ENCODE measurements at regions not wholly inside any gene's neighbourhood (a gene's known extent, or its start where the extent isn't known, plus 50 kb on each side); places are given as distances from the start of the nearest gene placed in this dataset.
"Not testable (repeated sequence)": the region's sequence is repeated elsewhere in the genome, so short reads cannot be mapped to it uniquely, and the experiment has no call there.

DNA sequence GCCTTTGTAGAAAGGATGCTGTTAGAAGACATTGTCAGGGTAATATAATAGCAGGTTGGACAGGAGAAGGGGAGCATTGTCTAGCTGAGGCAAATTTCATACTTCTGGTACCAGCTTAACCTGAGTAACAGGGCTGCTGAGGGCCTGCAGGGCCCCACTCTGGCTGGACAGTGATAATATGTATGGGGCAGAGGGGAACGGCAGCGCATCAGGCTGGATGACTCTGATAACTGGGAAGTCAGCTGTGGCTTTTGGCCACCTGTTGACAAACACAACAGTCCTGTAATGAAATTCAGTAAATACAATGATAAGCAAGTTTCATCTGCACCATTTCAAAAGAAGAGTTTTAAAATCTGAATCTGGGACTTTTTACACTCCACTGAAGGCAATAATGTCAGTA lies 259.9 kb upstream of the CNR1 start:
- 0 out of 5 replicates have a peak, but pooled peaks cover 0 to 4% of the 10 kb centered on the region in 2 experiments for H3K27me3 ChIP-seq (ENCODE audit: control insufficient read depth in 1 of 2, insufficient read depth in 2 of 2, low read length in 2 of 2)
- DNase-seq (ENCODE audit: low spot score) (no peak), ATAC-seq (no peak), FAIRE-seq (no peak)
- H2AFZ ChIP-seq (ENCODE audit: low read length), result no peak overlapping the region
- H4K20me1 ChIP-seq (ENCODE audit: insufficient read depth, low read length), result no peaks in the 10 kb centered on the region
- no peaks in the 10 kb centered on the region for H3K9me3 ChIP-seq (ENCODE audit: low read length)
- BruUV-seq (replicated peaks), result no TSS peak
- no peak overlapping the region for H3K27ac ChIP-seq (ENCODE audit: extremely low read length, insufficient read depth, low read length)
- H3K4me1 ChIP-seq (ENCODE audit: insufficient read depth, low read length), result no peaks in the 10 kb centered on the region
- WGBS (ENCODE audit: low lambda C conversion rate), result 76% methylated on average over 2 of the region's 2 CpGs
- H3K4me3 ChIP-seq (replicated peaks in 1 of 3; ENCODE audit: insufficient read depth in 1 of 3, low read depth in 2 of 3, low read length in 3 of 3), result no peak overlapping the region
- POLR2A ChIA-PET, result no interaction called here
- TF ChIP-seq ZNF883 (CRISPR knock-in tag; IDR thresholded peaks at IDR 0.05; ENCODE audit: not compliant biosample characterization), result no peak
- TF ChIP-seq ELF3 (CRISPR knock-in tag; IDR thresholded peaks at IDR 0.05), result no peak
- no peaks in the 10 kb centered on the region for H3K79me2 ChIP-seq (ENCODE audit: insufficient read depth, low read length)
- no peak overlapping the region for H3K9ac ChIP-seq (ENCODE audit: insufficient read depth, low read depth, low read length)
- in situ Hi-C loops (cut with HindIII; ENCODE audit: extremely low pct_ligation_motif_present, low pct_unique_long_range_greater_than_20kb), result no loop called here
- H3K4me2 ChIP-seq (ENCODE audit: low read depth, low read length), result no peak overlapping the region
- CTCF ChIA-PET (ENCODE audit: low intra/inter-chr PET ratio, low total read pairs), result no interaction called here
- no peaks in the 10 kb centered on the region for H3K36me3 ChIP-seq (replicated peaks in 1 of 2; ENCODE audit: control insufficient read depth in 1 of 2, insufficient read depth in 2 of 2, low read length in 2 of 2)
- intact Hi-C loops (cut with micrococcal nuclease; ENCODE audit: unreplicated experiment), result no loop called here

DNA sequence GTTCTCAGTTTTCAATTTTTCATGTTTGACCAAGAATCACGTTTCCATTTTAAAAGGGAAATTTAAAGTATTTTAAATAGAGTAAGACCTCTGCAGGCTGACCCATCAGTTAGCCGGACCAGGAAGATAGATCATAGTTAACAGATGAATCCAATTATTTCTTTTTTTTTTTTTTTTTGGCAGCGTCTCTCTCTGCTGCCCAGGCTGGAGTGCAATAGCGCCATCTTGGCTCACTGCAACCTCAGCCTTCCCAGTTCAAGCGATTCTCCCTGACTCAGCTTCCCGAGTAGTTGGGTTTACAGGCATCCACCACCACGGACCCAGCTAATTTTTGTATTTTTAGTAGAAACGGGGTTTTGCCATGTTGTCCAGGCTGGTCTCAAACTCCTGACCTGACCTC lies 256.7 kb upstream of the CNR1 start:
- Histone ChIP-seq H2AFZ (ENCODE audit: low read length) (no peak overlapping the region), H3K79me2 (ENCODE audit: insufficient read depth, low read length) (no peaks in the 10 kb centered on the region), H3K36me3 (replicated peaks in 1 of 2; ENCODE audit: control insufficient read depth in 1 of 2, insufficient read depth in 2 of 2, low read length in 2 of 2) (no peaks in the 10 kb centered on the region), H3K27me3 (ENCODE audit: control insufficient read depth in 1 of 2, insufficient read depth in 2 of 2, low read length in 2 of 2) (0 out of 5 replicates have a peak, but pooled peaks cover 0 to 9% of the 10 kb centered on the region in 2 experiments), H3K9ac (ENCODE audit: insufficient read depth, low read depth, low read length) (no peak overlapping the region), H3K9me3 (ENCODE audit: low read length) (no peaks in the 10 kb centered on the region), H4K20me1 (ENCODE audit: insufficient read depth, low read length) (no peaks in the 10 kb centered on the region), H3K4me2 (ENCODE audit: low read depth, low read length) (no peak overlapping the region), H3K4me3 (replicated peaks in 1 of 3; ENCODE audit: insufficient read depth in 1 of 3, low read depth in 2 of 3, low read length in 3 of 3) (no peak overlapping the region), H3K27ac (ENCODE audit: extremely low read length, insufficient read depth, low read length) (no peak overlapping the region), H3K4me1 (ENCODE audit: insufficient read depth, low read length) (no peaks in the 10 kb centered on the region)
- in situ Hi-C loops (cut with HindIII; ENCODE audit: extremely low pct_ligation_motif_present, low pct_unique_long_range_greater_than_20kb) (no loop called here), intact Hi-C loops (cut with micrococcal nuclease; ENCODE audit: unreplicated experiment) (no loop called here)
- WGBS (ENCODE audit: low lambda C conversion rate), result 17% methylated on average over 8 of the region's 8 CpGs
- BruUV-seq (replicated peaks), result no TSS peak
- TF ChIP-seq STAG1 (CRISPR knock-in tag; IDR thresholded peaks at IDR 0.05), result 0 out of 2 replicates have a peak, but pooled peaks have one; percentile 9
- no peak for TF ChIP-seq MED1 (CRISPR knock-in tag; IDR thresholded peaks at IDR 0.05)
- ChIA-PET CTCF (ENCODE audit: low intra/inter-chr PET ratio, low total read pairs) (no interaction called here), POLR2A (no interaction called here)
- no peak for FAIRE-seq
- DNase-seq (ENCODE audit: low spot score), result no peak
- no peak for ATAC-seq

DNA sequence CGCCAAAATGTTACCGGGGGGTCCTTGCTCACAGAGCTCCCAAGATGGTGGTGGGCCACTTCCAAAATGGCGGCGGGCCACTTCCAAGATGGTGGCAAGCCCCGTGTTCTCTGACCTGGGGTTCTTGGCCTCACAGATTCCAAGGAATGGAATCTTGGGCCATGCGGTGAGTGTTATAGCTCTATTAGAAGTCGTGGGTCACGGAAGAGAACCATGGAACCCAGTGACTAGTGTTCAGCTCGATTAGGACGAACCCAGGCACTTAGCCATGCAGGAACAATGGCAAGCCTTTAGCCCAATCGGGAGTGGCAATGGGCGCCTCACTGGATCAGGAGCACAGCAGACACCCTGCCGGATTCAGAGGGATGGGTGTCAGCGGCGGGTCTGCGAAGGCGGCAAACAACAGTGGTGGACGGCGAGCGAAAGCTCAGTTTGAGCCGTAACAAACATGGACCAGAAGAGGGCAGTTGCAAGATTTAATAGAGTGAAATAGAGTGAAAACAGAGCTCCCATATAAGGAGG lies 254.9 kb upstream of the CNR1 start:
- H2AFZ ChIP-seq (ENCODE audit: low read length); H3K36me3 ChIP-seq (replicated peaks in 1 of 2; ENCODE audit: control insufficient read depth in 1 of 2, insufficient read depth in 2 of 2, low read length in 2 of 2); ATAC-seq; in situ Hi-C loops (cut with HindIII; ENCODE audit: extremely low pct_ligation_motif_present, low pct_unique_long_range_greater_than_20kb); H3K9ac ChIP-seq (ENCODE audit: insufficient read depth, low read depth, low read length); intact Hi-C loops (cut with micrococcal nuclease; ENCODE audit: unreplicated experiment); FAIRE-seq; CTCF ChIA-PET (ENCODE audit: low intra/inter-chr PET ratio, low total read pairs); H3K4me2 ChIP-seq (ENCODE audit: low read depth, low read length); H3K4me1 ChIP-seq (ENCODE audit: insufficient read depth, low read length); H4K20me1 ChIP-seq (ENCODE audit: insufficient read depth, low read length); H3K27me3 ChIP-seq (ENCODE audit: control insufficient read depth in 1 of 2, insufficient read depth in 2 of 2, low read length in 2 of 2); POLR2A ChIA-PET; H3K9me3 ChIP-seq (ENCODE audit: low read length); H3K27ac ChIP-seq (ENCODE audit: extremely low read length, insufficient read depth, low read length); BruUV-seq (replicated peaks); H3K79me2 ChIP-seq (ENCODE audit: insufficient read depth, low read length); H3K4me3 ChIP-seq (replicated peaks in 1 of 3; ENCODE audit: insufficient read depth in 1 of 3, low read depth in 2 of 3, low read length in 3 of 3); DNase-seq (ENCODE audit: low spot score): not testable (repeated sequence)
- 67% methylated on average over 15 of the region's 21 CpGs for WGBS (ENCODE audit: low lambda C conversion rate)

DNA sequence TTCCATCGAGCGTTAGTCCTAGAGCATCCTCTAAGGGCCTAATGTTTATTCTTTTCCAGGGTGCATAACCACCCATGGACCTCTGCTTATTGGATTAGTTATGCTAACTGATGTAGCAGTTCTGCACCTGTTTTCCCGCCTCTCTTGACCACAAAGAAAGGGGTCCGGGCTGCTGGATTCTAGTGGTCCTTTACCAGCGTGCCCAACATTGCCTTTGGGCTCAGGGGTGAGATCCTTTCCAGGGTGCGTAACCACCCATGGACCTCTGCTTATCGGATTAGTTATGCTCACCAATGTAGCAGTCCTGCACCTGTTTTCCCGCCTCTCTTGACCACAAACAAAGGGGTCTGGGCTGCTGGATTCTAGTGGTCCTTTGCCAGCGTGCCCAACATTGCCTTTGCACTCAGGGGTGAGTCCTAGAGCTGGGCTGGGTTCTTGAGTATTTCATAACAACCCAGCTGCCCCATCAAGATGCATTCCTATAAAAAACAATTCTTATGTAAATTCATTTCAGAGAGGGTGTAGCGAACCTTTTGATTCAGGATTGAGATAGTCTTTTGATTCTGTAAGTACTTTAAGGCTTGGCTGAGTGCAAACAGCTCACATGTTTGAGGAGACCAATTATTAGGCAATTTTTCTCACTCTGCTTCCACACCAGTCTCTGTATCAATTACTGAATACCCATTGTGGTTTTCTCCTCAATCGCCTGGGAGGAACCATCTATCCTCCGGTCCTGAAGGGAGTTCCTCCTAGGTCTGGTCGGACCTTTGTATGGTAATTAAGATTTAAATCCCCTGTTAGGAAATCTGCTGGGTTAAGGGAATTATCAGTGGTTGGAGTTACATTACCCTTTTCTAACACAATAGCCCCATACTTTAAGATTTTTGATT lies 253.0 kb upstream of the CNR1 start:
- H3K9me3 ChIP-seq (ENCODE audit: low read length); H3K79me2 ChIP-seq (ENCODE audit: insufficient read depth, low read length); ATAC-seq; FAIRE-seq; H3K27ac ChIP-seq (ENCODE audit: extremely low read length, insufficient read depth, low read length); in situ Hi-C loops (cut with HindIII; ENCODE audit: extremely low pct_ligation_motif_present, low pct_unique_long_range_greater_than_20kb); H2AFZ ChIP-seq (ENCODE audit: low read length); BruUV-seq (replicated peaks); intact Hi-C loops (cut with micrococcal nuclease; ENCODE audit: unreplicated experiment); H3K4me3 ChIP-seq (replicated peaks in 1 of 3; ENCODE audit: insufficient read depth in 1 of 3, low read depth in 2 of 3, low read length in 3 of 3); POLR2A ChIA-PET; H4K20me1 ChIP-seq (ENCODE audit: insufficient read depth, low read length); H3K4me2 ChIP-seq (ENCODE audit: low read depth, low read length); DNase-seq (ENCODE audit: low spot score); H3K9ac ChIP-seq (ENCODE audit: insufficient read depth, low read depth, low read length); H3K4me1 ChIP-seq (ENCODE audit: insufficient read depth, low read length); CTCF ChIA-PET (ENCODE audit: low intra/inter-chr PET ratio, low total read pairs); H3K27me3 ChIP-seq (ENCODE audit: control insufficient read depth in 1 of 2, insufficient read depth in 2 of 2, low read length in 2 of 2); H3K36me3 ChIP-seq (replicated peaks in 1 of 2; ENCODE audit: control insufficient read depth in 1 of 2, insufficient read depth in 2 of 2, low read length in 2 of 2): not testable (repeated sequence)
- WGBS (ENCODE audit: low lambda C conversion rate), result 28% methylated on average over 11 of the region's 13 CpGs
